Heart left ventricle (tissue), 16 donors: ENCODE measurements at regions not wholly inside any gene's neighbourhood (a gene's known extent, or its start where the extent isn't known, plus 50 kb on each side); places are given as distances from the start of the nearest gene placed in this dataset.

Experiments used
- ATAC-seq, 4 donors: fragments of 200-7000 bp; cut with Tn5 transposase; one replicate each; pipeline ENCODE4 v1.9.1; 2020 to 2022; ENCODE audit warnings: moderate library complexity in 4 of 4, mild to moderate bottlenecking in 3 of 4, moderate number of reproducible peaks in 1 of 4
- DNase-seq, 5 donors: peaks; one replicate each; pipeline ENCODE4 v3.0.0-alpha.2; 2020
- H3K27ac ChIP-seq, 12 donors: fragments of 200-600 bp; sonication (generic) in 4 of 12; one replicate each; pipeline versions ENCODE4 v1.5.0 to v1.8.0; 2016 to 2022; ENCODE audit warnings: mild to moderate bottlenecking in 2 of 12
- H3K27me3 ChIP-seq, 9 donors: fragments of 200-600 bp; sonication (generic) in 2 of 9; one replicate each; pipeline versions ENCODE4 v1.5.1 to v1.8.0; 2016 to 2022; ENCODE audit warnings: mild to moderate bottlenecking in 3 of 9
- H3K36me3 ChIP-seq, 9 donors: fragments of 200-600 bp; sonication (generic) in 2 of 9; one replicate each; pipeline versions ENCODE4 v1.5.0 to v1.8.0; 2018 to 2022; ENCODE audit warnings: mild to moderate bottlenecking in 2 of 9
- H3K4me1 ChIP-seq, 12 donors: fragments of 200-600 bp; sonication (generic) in 4 of 12; one replicate each; pipeline versions ENCODE4 v1.5.0 to v1.8.0; 2016 to 2022; ENCODE audit warnings: mild to moderate bottlenecking in 3 of 12
- H3K4me3 ChIP-seq, 12 donors: fragments of 200-600 bp; sonication (generic) in 4 of 12; one replicate each; pipeline versions ENCODE4 v1.5.0 to v1.8.0; 2017 to 2022; ENCODE audit warnings: mild to moderate bottlenecking in 9 of 12, moderate library complexity in 4 of 12
- H3K9me3 ChIP-seq, 12 donors: fragments of 200-600 bp; sonication (generic) in 4 of 12; one replicate each; pipeline versions ENCODE4 v1.5.0 to v1.8.0; 2016 to 2022; ENCODE audit warnings: mild to moderate bottlenecking in 1 of 12
- POLR2A ChIP-seq, 2 donors: fragments of 450-650 bp; IDR thresholded peaks; one replicate each; pipeline ENCODE4 v1.6.1; 2017; ENCODE audit warnings: antibody characterized with exemption in 2 of 2, mild to moderate bottlenecking in 2 of 2, moderate library complexity in 2 of 2
- WGBS, 4 donors: extraction: QIAGEN DNeasy Blood & Tissue Kit in 2 of 4; methylation state at CpG; one replicate each; pipeline versions ENCODE4 v1.1.5 to v1.1.7; 2013 to 2018; 5-methylcytosine and 5-hydroxymethylcytosine counted together
- intact Hi-C, 10 donors: fragments of 100-400 bp; cut with DNase I; formaldehyde crosslinking; loops; one replicate each; pipeline versions ENCODE4 v1.11.1 to v1.14.2; 2022
- TF ChIP-seq, protein P1 (sequence below), 12 donors: fragments of 200-600 bp; sonication (generic) in 4 of 12; IDR thresholded peaks; one replicate each; pipeline versions ENCODE4 v1.5.0 to v1.8.0; 2018 to 2022; ENCODE audit warnings: antibody characterized with exemption in 12 of 12, mild to moderate bottlenecking in 5 of 12
- donor health status: ischemic (EF 13 %, LVEDD 7.1; RV severe dilation, severe dysfunction).
- donor health status: healthy with polysubstance abuse.
- donor health status: DM: no; HTN: yes; CAD: no.
- donor health status: DM: no; HTN: no; CAD: no.
- donor health status: ischemic (EF 25% LVEDD 6.9; RV normal size, moderate dysfunction).
- donor health status: ischemic (EF 25% LVEDD 5.7; RV mildly dilated, moderate dysfunction).
- donor health status: healthy.
- donor health status: DM: yes; HTN: yes; CAD: no.
- donor health status: ischemic (EF 35%, LVEDD 5.7; RV mildly dilated, moderate dysfunction).
- donor health status: nonischemic (EF 11% LVEDD 7.7; RV severe dilation, severe dysfunction).
- donor health status: DM: yes; HTN: yes; CAD: no.
- donor health status: PGD.
- donor health status: ischemic (EF 29% LVEDD 5.4; RV normal size, mild dysfunction).
- donor health status: nonischemic (EF 23%, LVEDD 6.1; RV moderate dilation, normal function).

DNA sequence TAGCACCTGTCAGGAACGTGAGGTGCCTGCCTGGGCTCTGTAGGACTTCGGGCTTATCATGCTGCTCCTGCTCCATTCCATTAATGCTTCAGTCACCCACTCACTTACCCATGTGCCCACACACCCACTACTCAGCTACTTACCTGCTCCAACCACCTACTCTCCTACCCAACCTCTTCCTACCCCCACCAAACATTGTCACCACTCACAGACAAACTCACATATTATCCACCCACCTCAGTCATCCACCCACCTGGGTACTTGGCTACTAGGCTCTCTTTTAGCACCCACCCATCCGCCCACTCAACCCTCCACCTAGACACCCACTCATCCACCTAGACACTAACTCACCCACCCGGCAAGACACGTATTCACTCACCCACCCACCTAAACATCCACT lies 724.7 kb upstream of the RAB6C start:
- Histone ChIP-seq H3K4me1 (no peaks in the 10 kb centered on the region), H3K36me3 (no peaks in the 10 kb centered on the region), H3K27me3 (peaks cover 0 to 2% (median 0%) of the 10 kb centered on the region in 9 donors), H3K9me3 (peaks cover 0 to 24% (median 10%) of the 10 kb centered on the region in 12 donors), H3K27ac (no peak overlapping the region), H3K4me3 (no peak overlapping the region)
- TF ChIP-seq POLR2A (IDR thresholded peaks at IDR 0.05) = no peak
- TF ChIP-seq, protein P1, sequence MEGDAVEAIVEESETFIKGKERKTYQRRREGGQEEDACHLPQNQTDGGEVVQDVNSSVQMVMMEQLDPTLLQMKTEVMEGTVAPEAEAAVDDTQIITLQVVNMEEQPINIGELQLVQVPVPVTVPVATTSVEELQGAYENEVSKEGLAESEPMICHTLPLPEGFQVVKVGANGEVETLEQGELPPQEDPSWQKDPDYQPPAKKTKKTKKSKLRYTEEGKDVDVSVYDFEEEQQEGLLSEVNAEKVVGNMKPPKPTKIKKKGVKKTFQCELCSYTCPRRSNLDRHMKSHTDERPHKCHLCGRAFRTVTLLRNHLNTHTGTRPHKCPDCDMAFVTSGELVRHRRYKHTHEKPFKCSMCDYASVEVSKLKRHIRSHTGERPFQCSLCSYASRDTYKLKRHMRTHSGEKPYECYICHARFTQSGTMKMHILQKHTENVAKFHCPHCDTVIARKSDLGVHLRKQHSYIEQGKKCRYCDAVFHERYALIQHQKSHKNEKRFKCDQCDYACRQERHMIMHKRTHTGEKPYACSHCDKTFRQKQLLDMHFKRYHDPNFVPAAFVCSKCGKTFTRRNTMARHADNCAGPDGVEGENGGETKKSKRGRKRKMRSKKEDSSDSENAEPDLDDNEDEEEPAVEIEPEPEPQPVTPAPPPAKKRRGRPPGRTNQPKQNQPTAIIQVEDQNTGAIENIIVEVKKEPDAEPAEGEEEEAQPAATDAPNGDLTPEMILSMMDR (IDR thresholded peaks at IDR 0.05) = no peak
- WGBS, 4 donors = 84 to 92% (median 86%) methylated on average over 5 of the region's 5 CpGs
- intact Hi-C loops = no loop called here
- DNase-seq (no peak), ATAC-seq (no peak)

DNA sequence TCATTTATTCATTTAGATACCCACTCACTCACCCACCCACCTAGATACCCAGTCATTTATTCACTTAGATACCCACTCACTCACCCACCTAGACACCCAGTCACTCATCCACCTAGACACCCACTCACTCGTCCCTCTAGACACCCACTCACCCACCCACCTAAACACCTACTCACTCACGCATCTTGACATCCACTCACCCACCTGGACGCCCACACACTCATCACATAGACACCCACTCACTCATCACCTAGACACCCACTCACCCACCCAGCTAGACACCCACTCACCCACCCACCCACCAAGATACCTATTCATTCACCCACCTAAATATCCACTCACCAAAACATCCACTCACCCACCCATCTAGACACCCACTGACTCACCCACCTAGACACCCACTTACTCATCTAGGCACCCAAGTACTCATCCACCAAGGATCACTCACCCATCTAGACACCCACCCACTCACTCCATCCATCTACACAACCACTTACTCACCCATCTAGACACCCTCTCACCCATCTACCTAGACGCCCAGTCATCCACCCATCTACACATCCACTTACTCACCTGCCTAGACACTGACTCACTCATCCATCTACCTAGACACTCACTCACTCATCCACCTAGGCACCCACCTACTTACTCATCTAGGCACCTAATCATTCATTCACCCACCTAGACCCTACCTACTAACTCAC lies 723.7 kb upstream of the RAB6C start:
- H3K36me3 ChIP-seq = no peaks in the 10 kb centered on the region
- no peak overlapping the region for H3K4me3 ChIP-seq
- ATAC-seq = no peak
- no peak for TF ChIP-seq POLR2A (IDR thresholded peaks at IDR 0.05)
- TF ChIP-seq, protein P1 (IDR thresholded peaks at IDR 0.05) = no peak
- 82 to 86% (median 84%) methylated on average over 4 of the region's 4 CpGs for WGBS, 4 donors
- H3K27me3 ChIP-seq = no peaks in the 10 kb centered on the region
- H3K9me3 ChIP-seq = peaks cover 0 to 27% (median 10%) of the 10 kb centered on the region in 12 donors
- intact Hi-C loops = no loop called here
- no peak for DNase-seq
- no peaks in the 10 kb centered on the region for H3K4me1 ChIP-seq
- no peak overlapping the region for H3K27ac ChIP-seq

DNA sequence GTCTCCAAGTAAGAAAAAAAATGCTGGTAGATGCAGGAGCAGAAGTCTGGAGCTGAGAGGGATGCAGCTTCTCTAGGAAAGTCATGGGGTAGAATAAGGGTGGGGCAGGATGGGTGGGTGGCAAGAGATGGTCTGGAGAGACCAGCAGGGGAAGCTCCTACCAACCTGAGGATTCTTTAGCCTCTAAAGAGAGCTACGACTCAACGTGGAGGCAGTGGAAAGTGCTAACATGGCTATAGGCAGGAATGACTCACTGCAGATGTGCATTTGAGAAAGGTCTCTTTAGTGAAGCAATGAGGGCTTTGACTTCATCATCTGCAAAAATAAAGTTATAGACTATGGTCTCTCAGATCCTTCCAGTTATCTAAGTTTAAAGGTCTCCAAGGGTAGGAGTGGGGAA lies 722.8 kb upstream of the RAB6C start:
- no peak overlapping the region for H3K27ac ChIP-seq
- no peak for ATAC-seq
- intact Hi-C loops = no loop called here
- no peaks in the 10 kb centered on the region for H3K4me1 ChIP-seq
- H3K4me3 ChIP-seq = no peak overlapping the region
- 65 to 76% (median 70%) methylated on average over 2 of the region's 2 CpGs for WGBS, 4 donors
- H3K9me3 ChIP-seq = peaks cover 0 to 27% (median 10%) of the 10 kb centered on the region in 12 donors
- no peak for TF ChIP-seq POLR2A (IDR thresholded peaks at IDR 0.05)
- TF ChIP-seq, protein P1 (IDR thresholded peaks at IDR 0.05) = no peak
- no peaks in the 10 kb centered on the region for H3K36me3 ChIP-seq
- no peak for DNase-seq
- H3K27me3 ChIP-seq = no peaks in the 10 kb centered on the region

DNA sequence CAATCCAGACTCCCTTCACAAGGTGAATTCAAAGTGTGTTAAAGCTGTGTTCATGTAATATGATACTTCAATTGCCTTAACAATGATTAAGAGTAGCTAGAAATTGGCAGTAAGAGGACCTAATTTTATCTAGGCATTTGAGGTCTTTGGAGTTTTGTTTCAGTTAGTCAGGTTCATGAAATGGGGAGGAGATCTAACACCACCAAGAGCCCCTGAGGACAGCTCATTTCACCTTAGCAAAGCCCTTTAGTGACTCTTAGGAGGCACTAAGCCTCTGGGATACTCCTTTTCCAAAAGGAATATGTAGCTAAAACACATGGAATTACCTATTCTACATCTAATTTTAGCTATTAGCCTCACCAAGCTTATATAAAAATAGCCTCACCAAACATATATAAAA lies 716.5 kb upstream of the RAB6C start:
- H3K9me3 ChIP-seq = peaks cover 0 to 37% (median 17%) of the 10 kb centered on the region in 12 donors
- no peak for ATAC-seq
- intact Hi-C loops = no loop called here
- DNase-seq = no peak
- TF ChIP-seq, protein P1 (IDR thresholded peaks at IDR 0.05) = no peak
- TF ChIP-seq POLR2A (IDR thresholded peaks at IDR 0.05) = no peak
- no peaks in the 10 kb centered on the region for H3K36me3 ChIP-seq
- H3K27me3 ChIP-seq = peaks cover 0 to 3% (median 0%) of the 10 kb centered on the region in 9 donors
- H3K4me1 ChIP-seq = no peaks in the 10 kb centered on the region
- H3K4me3 ChIP-seq = no peak overlapping the region
- no peak overlapping the region for H3K27ac ChIP-seq
